SW480 (cell line): ENCODE measurements at regions not wholly inside any gene's neighbourhood (a gene's known extent, or its start where the extent isn't known, plus 50 kb on each side); places are given as distances from the start of the nearest gene placed in this dataset.
A peak's percentile ranks its signal among the peaks of the same experiment; 100 is the strongest.

ENCODE experiments used
- DNase-seq: peaks from one replicate; pipeline ENCODE4 v3.0.0-alpha.2; 2016; ENCODE audit warnings: low spot score

DNA sequence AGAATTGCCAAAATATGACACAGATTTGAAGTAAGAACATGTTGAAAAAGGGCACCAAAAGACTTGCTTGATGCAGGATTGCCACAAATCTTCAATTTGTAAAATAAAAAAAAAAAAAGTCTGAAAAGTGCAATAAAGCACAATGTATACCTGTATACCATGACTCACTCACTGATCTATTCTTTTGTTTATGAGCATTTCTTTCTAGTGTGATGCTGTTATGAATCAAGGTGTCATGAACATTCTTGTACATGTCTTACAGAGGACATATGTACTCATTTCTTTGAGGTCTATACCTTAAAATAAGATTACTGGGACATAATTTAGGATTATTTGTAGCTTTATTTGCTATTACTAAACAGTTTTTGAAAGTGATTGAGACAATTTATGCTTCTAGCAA lies 464.9 kb upstream of the RBMS3 start:
- no peak for DNase-seq

DNA sequence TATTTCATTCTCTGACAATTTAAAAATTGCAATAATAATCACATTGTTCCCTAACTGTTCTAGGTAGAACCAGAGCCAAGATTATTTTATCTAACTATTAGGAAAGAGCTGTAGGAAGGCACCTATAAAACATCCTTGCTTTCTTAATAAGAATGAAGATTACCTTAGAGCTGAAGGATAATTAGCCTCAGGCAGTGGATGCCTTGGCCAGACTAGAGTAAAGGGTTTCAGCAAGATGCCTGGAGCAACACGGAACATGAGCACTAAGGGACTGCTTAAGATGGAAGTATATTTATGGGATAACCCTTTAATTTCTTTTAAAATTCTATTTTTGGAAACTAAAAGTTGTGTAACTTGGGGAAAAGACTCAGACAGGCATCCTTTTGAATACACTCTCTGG lies 456.6 kb upstream of the RBMS3 start:
- no peak for DNase-seq

DNA sequence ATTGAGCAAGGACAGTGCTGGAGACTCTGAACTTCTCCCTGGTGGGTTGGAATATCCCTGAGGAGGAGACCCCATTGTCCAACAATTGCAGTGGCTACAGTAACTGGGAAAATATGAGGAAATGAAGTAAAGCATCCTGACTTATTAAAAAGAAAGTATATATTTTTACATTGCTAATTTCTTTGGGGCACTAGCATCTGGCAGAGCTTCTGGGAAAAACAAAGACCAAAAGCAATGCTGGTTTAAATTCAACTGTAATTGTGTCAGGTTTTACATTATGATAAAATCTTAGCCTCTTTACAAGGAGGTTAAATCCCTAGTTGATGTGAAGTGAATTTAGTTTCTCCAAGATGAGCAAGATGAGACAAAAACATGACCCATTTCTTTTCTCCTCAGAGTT lies 454.0 kb upstream of the RBMS3 start:
- no peak for DNase-seq

DNA sequence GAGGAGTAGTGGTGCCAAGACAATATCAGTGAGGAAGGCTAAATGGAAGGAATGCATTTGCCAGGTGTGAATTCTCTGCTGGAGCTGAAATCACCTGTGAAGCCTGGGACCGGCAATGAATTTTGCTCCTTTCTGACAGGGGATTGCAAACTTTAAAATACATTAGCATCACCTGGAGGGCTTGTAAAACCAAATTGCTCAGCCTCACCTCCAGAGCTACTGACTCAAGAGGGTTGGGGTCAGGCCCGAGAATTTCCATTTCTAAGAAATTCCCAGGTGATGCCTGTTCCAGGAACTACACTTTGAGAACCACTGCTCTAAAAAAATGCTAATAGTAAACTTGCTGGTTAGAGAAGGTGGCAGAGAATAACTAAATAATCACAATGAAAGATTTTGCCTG lies 445.6 kb upstream of the RBMS3 start:
- no peak for DNase-seq

DNA sequence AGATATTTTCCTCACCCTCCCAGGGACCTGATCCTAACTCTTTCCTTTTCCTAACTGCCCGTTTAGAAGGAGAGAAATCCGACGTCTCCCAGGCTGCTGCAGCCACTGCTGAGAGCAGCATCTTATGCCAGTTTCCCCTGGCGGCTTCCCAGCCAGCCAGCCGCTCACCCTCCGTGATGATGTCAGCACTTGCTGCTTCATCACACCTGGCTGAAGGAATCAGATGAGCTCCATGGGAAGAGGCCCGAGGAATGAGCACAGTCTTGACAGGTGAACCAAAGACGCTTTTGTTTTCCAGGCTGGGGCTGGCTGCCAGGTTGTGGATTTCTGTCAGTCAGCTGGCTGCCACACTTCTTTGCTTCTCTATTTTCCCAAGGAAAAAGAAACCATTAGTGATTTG lies 445.1 kb upstream of the RBMS3 start:
- DNase-seq: no peak

DNA sequence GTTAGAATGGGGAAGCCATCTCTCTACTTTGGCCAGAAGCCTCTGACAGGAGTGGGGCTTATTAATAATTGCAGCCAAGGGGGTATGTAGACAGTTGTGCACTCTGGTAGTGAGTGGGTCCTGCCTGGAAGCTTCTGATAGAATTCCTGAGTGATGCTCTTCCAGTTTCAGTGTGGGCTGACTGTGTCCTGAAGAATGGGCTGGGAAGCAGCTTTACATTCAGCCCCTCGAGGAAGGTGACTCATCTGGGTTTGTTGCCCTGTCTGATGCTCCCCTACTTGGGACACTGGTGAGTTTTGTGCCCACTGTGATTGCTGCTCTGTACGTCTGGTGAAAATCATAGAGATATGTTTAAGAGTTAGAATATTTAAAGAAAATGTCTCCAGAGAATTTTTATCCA lies 444.7 kb upstream of the RBMS3 start:
- DNase-seq: no peak

DNA sequence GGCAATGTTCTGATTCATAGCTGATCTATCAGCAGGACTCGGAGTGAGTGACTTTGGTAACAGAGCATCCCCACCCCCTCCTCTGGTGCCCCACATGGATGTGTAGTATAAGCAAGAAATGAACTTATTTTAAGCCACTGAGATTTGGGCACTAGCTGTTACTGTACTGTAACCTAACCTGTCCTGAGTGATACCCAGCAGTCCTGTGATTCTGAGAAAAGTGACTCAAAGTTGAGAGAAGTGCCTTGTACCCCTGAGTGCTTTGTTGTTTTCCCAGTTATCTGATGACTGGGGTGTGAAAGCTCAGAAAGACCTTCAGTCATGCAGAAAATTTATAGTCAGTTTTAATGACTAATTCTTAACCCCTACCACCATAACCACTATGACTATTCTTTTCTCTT lies 439.9 kb upstream of the RBMS3 start:
- no peak for DNase-seq

DNA sequence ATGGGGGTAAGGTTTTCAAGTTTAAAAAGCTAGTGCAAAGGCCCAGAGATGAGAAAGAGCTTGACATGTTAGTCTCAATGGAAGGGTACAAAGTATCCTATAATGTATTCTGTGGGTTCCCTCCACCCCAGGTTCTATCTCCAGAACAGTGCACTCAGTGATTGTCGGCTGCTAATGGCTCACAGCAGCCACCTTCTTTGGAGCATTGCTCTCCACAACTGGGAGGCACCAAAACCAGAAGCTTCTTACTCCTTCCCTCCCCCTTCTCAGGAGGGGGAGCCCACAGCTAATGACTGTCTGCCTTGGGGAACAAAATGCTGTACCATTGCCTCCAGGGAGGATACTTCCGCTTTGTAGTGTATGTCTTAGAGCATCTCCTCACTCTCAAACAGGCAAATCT lies 439.4 kb upstream of the RBMS3 start:
- no peak for DNase-seq

DNA sequence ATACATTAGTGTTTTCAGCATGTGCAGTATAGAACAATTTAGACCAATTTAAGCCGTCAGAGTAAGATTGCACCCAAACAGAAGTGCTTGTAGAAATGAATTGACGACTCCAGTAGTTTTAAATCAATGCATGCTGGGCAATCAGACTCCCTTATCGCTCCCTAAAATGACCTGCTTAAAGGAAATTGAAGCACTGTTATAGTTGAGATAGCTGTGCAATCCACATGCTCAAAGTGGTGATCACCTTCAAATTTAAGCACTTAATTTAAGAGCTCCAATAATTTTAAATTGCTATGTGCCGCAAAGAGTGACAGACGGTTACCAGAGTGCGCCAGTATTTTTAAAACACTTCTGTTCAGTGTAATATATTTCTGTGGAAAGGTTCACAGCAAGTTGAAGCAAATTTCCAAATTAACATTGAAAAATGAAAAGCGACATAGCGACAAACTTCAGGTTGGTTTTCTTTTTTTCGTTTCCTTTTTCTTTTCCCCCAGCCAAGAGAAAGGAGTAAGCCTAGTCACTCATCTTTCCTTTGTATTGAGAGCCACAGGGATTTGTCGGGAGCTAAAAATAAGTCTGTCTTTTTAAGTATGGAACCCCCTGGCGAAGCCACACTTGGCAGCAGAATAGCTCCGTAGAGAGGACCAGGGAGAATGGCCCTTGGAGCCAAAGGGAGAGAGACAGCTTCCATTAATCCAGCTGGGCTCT lies 436.4 kb upstream of the RBMS3 start:
- DNase-seq: no peak

DNA sequence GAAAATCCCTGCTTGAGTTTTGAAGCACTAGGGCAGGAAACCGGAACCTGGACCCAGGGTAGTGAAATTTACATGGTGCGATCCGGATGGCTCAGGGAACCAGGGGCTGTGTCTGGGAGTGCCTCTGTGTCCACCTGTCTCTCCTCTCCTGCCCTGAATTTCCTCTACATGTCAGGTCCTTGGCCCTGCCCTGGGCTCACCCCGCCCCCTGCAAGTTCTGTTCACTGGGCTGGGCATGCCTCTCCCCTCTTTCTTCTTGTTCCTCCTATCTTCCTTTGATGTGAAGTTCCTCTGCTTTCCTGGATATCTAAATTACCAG lies 435.9 kb upstream of the RBMS3 start:
- no peak for DNase-seq

DNA sequence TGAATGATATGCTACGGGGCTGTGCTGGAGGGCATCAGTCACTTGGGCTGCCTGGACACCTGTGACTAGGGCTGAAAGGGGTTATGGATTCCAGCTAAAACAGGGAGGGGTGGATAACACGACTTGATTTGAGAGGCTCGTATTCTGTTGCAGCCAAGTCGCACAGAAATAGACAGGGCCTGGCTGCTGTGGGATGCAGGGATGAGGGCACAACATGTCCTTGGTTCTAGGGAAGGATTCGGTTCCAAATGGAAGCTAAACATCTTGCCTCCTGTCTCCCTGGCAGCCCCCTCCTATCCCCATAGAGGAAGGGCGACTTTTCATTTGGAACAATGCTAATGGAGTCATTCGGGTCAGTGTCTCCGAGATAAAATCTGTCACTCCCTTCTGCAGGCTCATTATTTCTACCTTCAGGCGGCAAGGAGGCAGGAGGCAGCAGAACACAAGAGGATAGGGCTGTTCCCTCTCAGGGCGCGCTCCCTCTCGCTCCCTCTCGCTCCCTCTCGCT lies 433.8 kb upstream of the RBMS3 start:
- no peak for DNase-seq

DNA sequence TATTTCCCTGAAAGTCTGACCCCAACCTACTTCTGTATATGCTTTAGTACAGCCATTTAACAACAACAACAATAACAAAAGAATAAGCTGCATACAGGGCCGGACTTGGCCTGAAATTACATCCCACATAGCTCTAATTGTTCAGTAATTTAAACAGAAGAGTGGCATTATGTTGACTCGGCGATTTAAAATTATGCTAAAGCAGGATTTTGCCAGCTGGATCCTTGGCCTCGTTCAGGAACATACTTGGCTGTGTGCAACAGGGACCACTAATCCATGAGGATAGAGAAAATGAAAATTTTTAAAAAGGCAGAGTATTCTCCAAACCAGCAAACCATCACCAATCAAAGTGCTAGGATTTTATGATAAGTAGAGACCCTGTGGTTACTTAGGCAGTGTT lies 433.1 kb upstream of the RBMS3 start:
- DNase-seq: no peak

DNA sequence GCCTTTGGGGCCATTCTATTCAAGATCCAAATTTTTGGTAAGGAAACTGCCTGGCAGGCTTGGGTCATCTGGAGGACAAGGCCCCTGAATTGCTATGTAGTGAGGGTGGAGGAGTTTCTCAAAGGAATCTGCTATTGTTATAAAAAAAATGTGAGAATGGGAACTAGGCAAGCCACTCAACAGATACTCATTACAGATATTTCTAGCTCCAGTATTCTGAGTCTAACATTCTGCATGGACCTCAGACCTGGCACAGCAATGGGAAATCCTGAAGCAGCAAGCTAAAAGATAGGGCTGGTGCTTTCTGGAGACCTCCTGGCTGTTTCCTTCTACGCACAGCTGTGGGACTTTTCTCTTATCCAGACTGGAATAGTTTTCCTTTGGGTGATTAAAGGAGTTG lies 430.7 kb upstream of the RBMS3 start:
- DNase-seq: no peak

DNA sequence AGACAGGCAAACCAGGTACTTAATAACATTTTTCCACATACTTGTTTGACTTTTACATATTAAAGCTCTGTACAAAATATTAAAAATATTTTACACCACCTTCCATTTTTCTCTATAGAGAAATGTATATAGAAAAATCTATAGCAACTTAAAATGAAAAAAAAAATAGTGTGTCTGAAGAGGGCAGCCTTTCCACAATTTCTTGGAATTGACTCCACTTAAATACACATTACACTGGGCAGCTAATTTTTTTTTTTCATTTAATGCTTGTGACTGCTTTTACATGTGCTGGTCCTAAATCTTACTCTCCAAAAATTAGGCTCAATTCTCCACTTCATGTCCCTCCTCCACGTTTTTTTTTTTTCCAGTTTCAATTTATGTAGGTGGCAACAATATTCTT lies 427.0 kb upstream of the RBMS3 start:
- peak; percentile 1 for DNase-seq

DNA sequence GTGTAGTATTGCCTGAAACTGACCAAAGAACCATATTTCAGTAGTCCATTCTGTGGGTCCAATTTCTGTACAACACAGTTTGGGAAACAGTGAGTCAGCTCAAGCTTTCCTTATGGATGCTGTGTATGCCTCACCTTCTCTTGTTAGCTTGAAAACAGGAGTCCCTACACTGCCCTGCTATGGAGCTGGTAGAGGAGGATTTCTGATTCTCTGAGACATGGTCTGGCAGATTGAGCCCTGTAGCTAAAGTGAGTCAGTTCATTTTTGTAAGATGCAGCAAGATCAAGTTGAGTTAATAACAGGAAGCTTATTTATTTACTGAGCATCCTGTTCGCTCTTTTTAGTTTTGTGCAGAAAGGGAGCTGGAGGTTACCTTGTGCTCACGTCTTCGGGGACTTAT lies 424.1 kb upstream of the RBMS3 start:
- DNase-seq: no peak

DNA sequence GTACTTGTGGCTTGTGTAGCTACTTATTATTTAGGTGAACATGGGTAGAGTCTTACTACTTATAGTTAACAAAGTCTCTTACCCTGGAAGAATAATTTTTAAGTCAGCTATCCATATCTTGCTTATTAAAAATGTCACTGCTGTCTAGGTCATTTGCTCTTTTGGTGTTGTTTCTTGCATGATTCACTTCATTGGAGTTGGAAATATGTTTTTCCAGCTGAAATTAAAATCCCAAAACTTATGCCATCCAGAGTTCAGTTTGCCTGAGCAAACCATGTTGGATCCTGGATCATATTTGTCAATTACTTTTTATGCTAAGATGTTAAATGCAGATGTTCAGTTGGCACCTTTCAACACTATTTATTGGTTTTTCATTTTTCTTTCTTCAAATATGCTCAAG lies 421.0 kb upstream of the RBMS3 start:
- DNase-seq: no peak

DNA sequence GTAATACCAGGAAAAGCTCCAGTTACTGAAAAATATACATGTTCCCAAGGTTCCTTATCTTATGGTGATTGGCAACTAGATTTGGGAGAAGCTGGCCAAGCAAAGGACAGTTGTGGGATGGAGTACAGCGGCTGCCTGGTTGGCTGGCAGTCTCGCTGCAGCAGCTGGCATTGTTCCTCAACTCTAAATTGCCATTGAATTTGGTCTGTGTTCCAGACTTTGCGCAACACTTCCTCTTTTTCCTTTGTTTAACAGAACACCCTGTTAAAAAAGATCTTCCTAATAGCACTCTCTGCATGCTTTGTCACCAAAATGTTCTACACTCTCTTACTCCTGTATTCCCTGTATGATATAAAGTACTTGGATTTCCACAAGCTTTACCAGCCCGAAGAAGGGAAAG lies 420.6 kb upstream of the RBMS3 start:
- no peak for DNase-seq

DNA sequence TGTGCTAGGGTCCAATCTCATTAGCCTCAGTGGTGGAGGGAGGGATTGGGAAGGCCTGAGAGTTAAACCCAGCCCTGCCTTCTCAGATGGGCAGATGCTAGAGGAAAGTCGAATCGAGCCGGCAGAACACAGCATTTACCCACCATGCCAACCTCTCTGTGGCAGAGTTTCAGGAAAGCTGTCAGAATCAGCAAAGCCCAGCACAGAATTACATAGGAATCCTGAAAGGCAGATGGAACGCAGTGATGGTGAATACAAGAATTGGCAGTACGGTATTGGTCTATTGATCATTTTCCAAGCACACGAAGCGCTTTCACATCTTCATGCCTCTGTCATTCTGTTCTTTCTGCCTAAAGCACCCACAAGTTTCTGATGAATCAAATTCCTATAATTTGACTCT lies 417.7 kb upstream of the RBMS3 start:
- DNase-seq: no peak

DNA sequence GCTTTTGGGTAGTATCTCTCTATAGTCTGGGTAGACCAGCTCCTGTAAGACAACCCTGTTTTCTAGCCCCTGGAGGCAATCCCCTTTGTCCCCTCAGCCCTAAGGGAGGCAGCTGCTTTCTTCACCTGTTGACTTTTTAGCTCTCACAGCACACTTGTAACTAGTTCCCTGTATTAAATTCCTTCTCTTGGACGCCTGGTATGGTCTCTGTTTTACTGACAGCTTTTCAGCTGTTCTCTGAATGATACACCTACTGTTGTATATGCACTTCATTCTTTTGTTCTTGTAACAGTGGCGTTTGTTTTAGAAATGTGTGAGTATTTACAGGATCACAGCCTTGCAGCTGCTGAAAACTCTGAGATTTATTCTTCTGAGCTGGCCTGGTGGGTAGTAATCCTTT lies 413.0 kb upstream of the RBMS3 start:
- DNase-seq: no peak

DNA sequence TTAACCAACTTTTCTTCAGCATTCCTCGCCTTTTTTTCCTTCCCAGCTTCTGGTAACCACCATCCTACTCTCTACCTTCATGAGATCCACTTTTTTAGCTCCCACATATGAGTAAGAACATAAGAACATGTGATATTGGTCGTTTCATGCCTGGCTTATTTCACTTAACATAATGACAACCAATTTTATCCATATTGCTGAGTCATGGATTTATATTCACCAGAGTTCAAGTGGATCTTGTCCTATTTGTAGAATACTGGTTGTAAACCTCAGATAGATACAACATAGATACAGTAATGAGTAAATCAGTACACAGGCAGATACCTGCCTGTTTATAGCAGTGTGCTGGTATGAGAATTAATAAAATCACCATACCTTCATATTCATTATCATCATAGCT lies 412.0 kb upstream of the RBMS3 start:
- no peak for DNase-seq

DNA sequence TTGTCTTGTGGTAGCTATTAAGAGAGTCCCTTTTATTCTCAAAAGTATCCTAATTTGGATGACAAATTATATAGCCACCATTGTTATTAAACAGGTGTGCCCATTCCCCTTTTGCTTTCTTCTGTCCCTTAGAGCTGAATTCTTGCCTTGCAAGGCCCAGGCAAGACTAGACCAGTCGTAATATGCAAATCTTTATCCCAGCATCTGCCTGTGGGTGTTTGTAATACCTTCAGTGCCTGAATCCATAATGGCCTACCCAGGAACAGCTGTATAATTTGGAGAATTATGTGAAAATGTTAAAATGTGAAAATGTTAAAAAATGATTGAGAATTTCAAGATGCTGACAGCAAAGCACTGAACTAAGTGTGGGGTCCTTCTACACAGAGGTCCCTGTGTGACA lies 403.0 kb upstream of the RBMS3 start:
- no peak for DNase-seq

DNA sequence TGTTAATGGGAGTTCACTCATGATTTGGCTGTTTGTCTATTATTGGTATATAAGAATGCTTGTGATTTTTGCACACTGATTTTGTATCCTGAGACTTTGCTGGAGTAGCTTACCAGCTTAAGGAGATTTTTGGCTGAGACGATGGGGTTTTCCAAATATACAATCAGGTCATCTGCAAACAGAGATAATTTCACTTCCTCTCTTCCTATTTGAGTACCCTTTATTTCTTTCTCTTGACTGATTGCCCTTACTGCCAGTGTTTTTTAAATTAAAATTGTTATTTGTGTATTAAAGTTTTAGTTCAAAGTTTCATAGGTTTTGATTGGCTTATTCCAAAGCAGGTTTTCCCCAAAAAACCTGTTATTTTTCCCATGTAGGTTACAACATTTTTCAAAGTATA lies 390.5 kb upstream of the RBMS3 start:
- no peak for DNase-seq

DNA sequence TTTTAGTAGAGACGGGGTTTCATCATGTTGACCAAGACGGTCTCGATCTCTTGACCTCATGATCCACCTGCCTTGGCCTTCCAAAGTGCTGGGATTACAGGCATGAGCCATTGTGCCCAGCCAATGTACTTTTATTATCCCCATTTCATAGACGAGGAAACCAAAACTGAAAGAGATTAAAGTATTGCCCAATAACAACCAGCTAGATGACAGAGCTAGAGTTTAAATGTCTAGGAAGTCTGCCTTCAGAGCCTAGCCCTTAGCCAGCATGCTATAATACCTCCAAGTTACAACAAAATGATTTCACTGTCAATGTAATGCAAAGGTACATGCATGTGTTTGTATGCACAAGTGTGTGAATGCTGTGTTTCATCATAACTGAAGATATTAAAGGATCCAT lies 389.4 kb upstream of the RBMS3 start:
- no peak for DNase-seq

DNA sequence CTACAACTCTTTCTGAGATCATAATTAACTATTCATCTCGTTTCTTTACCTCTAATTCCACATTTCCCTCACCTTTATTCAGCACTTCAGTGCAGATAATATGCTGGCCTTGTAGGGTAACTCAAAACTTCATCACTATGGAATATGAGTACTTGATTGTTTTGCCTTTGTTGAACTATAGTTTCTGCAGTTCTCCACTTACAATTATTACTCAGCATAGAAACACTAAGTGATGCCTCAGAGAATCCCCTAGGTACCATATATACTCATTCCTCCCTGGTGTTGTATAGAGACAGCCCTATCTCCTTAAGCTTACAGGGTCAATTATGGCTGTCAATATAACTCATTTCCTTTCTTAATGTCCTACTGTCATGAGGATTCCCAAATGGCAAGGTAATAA lies 380.6 kb upstream of the RBMS3 start:
- DNase-seq: no peak

DNA sequence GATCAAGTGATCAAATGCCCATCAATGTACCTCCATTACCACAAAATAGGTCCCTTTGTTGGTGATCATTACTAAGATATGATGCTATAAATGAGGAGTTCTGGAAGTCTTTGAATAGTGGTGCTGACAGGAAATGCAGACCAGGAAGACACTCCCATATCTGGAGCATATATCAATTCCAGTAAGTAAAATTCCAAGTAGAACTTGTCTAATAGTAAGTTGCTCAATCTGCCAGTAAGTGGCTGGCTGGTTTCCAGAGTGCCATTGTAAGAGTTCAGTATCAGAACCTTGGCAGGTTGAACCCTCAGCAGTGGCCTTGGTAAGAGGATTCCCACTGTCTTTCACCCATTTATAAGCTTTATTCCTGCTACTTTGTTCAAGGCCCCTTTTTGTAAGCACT lies 379.9 kb upstream of the RBMS3 start:
- no peak for DNase-seq
